HCT116 (cell line): ENCODE measurements at regions not wholly inside any gene's neighbourhood (a gene's known extent, or its start where the extent isn't known, plus 50 kb on each side); places are given as distances from the start of the nearest gene placed in this dataset.

Experiments used
- ATF3 ChIP-seq: IDR thresholded peaks from 2 replicates; pipeline ENCODE4 v1.6.1; 2012
- CBX3 ChIP-seq: IDR thresholded peaks from 2 replicates; pipeline ENCODE4 v1.6.1; 2012; ENCODE audit warnings: low read depth
- CEBPB ChIP-seq: IDR thresholded peaks from 2 replicates; pipeline ENCODE4 v1.6.1; 2012; ENCODE audit warnings: low read depth
- CTCF ChIP-seq, 3 experiments: fragments of 200-600 bp in 1 of 3; sonication (generic) in 1 of 3; IDR thresholded peaks in 2 of 3; conservative IDR thresholded peaks in 1 of 3; 2 replicates each; pipeline ENCODE4 v1.5.1; 2012 to 2017; ENCODE audit warnings: low read depth in 2 of 3, low read length in 2 of 3, antibody characterized with exemption in 1 of 3, borderline replicate concordance in 1 of 3, control low read depth in 1 of 3, mild to moderate bottlenecking in 1 of 3, mixed read lengths in 1 of 3, mixed run types in 1 of 3, moderate library complexity in 1 of 3; ENCODE audit not compliant: insufficient read depth in 1 of 3
- EZH2 ChIP-seq: fragments of 200-600 bp; sonication (generic); IDR thresholded peaks from 2 replicates; pipeline ENCODE4 v1.6.1; 2017; ENCODE audit warnings: antibody characterized with exemption, mixed run types
- FOSL1 ChIP-seq: IDR thresholded peaks from 2 replicates; pipeline ENCODE4 v1.6.1; 2012; ENCODE audit warnings: low read depth
- MAX ChIP-seq: IDR thresholded peaks from 2 replicates; pipeline ENCODE4 v1.6.1; 2012
- POLR2AphosphoS5 ChIP-seq: IDR thresholded peaks from 2 replicates; pipeline ENCODE4 v1.6.1; 2011; ENCODE audit warnings: mild to moderate bottlenecking, low read depth, low read length, moderate library complexity
- RAD21 ChIP-seq: IDR thresholded peaks from 2 replicates; pipeline ENCODE4 v1.6.1; 2012; ENCODE audit warnings: low read depth, mild to moderate bottlenecking
- REST ChIP-seq: IDR thresholded peaks from 2 replicates; pipeline ENCODE4 v1.6.1; 2012; ENCODE audit warnings: low read depth
- YY1 ChIP-seq: IDR thresholded peaks from 2 replicates; pipeline ENCODE4 v1.6.1; 2011; ENCODE audit warnings: low read length, low read depth, moderate library complexity, mild to moderate bottlenecking; ENCODE audit not compliant: insufficient replicate concordance; ENCODE audit errors: extremely low read depth
- ZNF274 ChIP-seq: fragments of 200-500 bp; sonication (Bioruptor generic); IDR thresholded peaks from 2 replicates; pipeline ENCODE4 v1.6.1; 2014; ENCODE audit warnings: mild to moderate bottlenecking, low read depth, low read length, inconsistent platforms

GRCh38 chr21:28598214-28598613, 394.5 kb downstream of the LTN1 start:
- TF ChIP-seq REST (no peak), ATF3 (no peak), CTCF (IDR thresholded peaks at IDR 0.05 in 2 of 3, conservative IDR thresholded peaks at IDR 0.05 in 1 of 3; ENCODE audit: borderline replicate concordance in 1 of 3, insufficient read depth in 1 of 3, low read depth in 2 of 3, low read length in 2 of 3) (no peak), CEBPB (no peak), POLR2AphosphoS5 (no peak), MAX (no peak), CBX3 (no peak), EZH2 (no peak), FOSL1 (no peak), ZNF274 (no peak), RAD21 (no peak), YY1 (no peak)
